Neuronal stem cell (in vitro differentiated cells): ENCODE measurements at regions not wholly inside any gene's neighbourhood (a gene's known extent, or its start where the extent isn't known, plus 50 kb on each side); places are given as distances from the start of the nearest gene placed in this dataset.

Experiments
- DNase-seq: peaks from one replicate; pipeline ENCODE4 v3.0.0-alpha.2; 2013; ENCODE audit warnings: low spot score
- H2AFZ ChIP-seq: one replicate; pipeline ENCODE4 v1.6.1; 2013; ENCODE audit warnings: mild to moderate bottlenecking, low read length, inconsistent platforms
- H2AK5ac ChIP-seq: 2 replicates; pipeline ENCODE4 v1.6.1; 2013; ENCODE audit warnings: low read depth, mild to moderate bottlenecking, inconsistent platforms, low read length, moderate library complexity, mixed read lengths
- H2BK120ac ChIP-seq: 2 replicates; pipeline ENCODE4 v1.6.1; 2013; ENCODE audit warnings: low read depth, mild to moderate bottlenecking, inconsistent platforms, low read length, moderate library complexity, mixed read lengths
- H2BK12ac ChIP-seq: one replicate; pipeline ENCODE4 v1.6.1; 2013; ENCODE audit warnings: low read length, inconsistent platforms
- H2BK15ac ChIP-seq: 2 replicates; pipeline ENCODE4 v1.6.1; 2013; ENCODE audit warnings: mild to moderate bottlenecking, low read length, inconsistent platforms, mixed read lengths
- H2BK5ac ChIP-seq: one replicate; pipeline ENCODE4 v1.6.1; 2013; ENCODE audit warnings: inconsistent platforms, mild to moderate bottlenecking, low read length, moderate library complexity
- H3K14ac ChIP-seq: one replicate; pipeline ENCODE4 v1.6.1; 2013; ENCODE audit warnings: low read length, inconsistent platforms
- H3K18ac ChIP-seq: 2 replicates; pipeline ENCODE4 v1.6.1; 2013; ENCODE audit warnings: low read length, inconsistent platforms
- H3K23ac ChIP-seq: 2 replicates; pipeline ENCODE4 v1.6.1; 2013; ENCODE audit warnings: low read depth, mild to moderate bottlenecking, mixed read lengths, low read length, inconsistent platforms; ENCODE audit not compliant: poor library complexity
- H3K27ac ChIP-seq: replicated peaks from 3 replicates; pipeline ENCODE4 v1.5.1; 2013; ENCODE audit warnings: low read length, inconsistent platforms
- H3K27me3 ChIP-seq, 3 experiments: 2 replicates each; pipeline ENCODE4 v1.6.1; 2013; ENCODE audit warnings: low read length in 3 of 3, mild to moderate bottlenecking in 2 of 3, inconsistent platforms in 1 of 3, low read depth in 1 of 3, mixed read lengths in 1 of 3, moderate library complexity in 1 of 3; ENCODE audit not compliant: control insufficient read depth in 3 of 3, insufficient read depth in 3 of 3
- H3K36me3 ChIP-seq, 2 donors: replicated peaks in 1 of 2; 2 replicates each; pipeline ENCODE4 v1.6.1; 2013; ENCODE audit warnings: low read length in 2 of 2; ENCODE audit not compliant: control insufficient read depth in 2 of 2, insufficient read depth in 2 of 2
- H3K4ac ChIP-seq: 2 replicates; pipeline ENCODE4 v1.6.1; 2013; ENCODE audit warnings: inconsistent platforms, mild to moderate bottlenecking, low read length, moderate library complexity
- H3K4me1 ChIP-seq, 2 donors: 1 replicate in 1 of 2; 2 replicates in 1 of 2; pipeline ENCODE4 v1.6.1; 2013; ENCODE audit warnings: low read length in 2 of 2, low read depth in 1 of 2; ENCODE audit not compliant: control insufficient read depth in 2 of 2, insufficient read depth in 1 of 2
- H3K4me2 ChIP-seq: one replicate; pipeline ENCODE4 v1.6.1; 2013; ENCODE audit warnings: mild to moderate bottlenecking, low read length, inconsistent platforms; ENCODE audit not compliant: insufficient read depth, poor library complexity, severe bottlenecking
- H3K4me3 ChIP-seq, 2 donors: 2 replicates each; pipeline ENCODE4 v1.5.1; 2013; ENCODE audit warnings: low read length in 2 of 2, mild to moderate bottlenecking in 2 of 2, inconsistent platforms in 1 of 2, moderate library complexity in 1 of 2
- H3K79me1 ChIP-seq: one replicate; pipeline ENCODE4 v1.6.1; 2013; ENCODE audit warnings: low read depth, mild to moderate bottlenecking, inconsistent platforms, low read length, moderate library complexity
- H3K9ac ChIP-seq: one replicate; pipeline ENCODE4 v1.6.1; 2013; ENCODE audit warnings: mild to moderate bottlenecking, low read depth, low read length, inconsistent platforms; ENCODE audit not compliant: poor library complexity
- H3K9me3 ChIP-seq, 2 donors: replicated peaks in 1 of 2; 2 replicates each; pipeline versions ENCODE3 to v1.6.1; 2013; ENCODE audit warnings: low read length in 2 of 2, mild to moderate bottlenecking in 2 of 2, inconsistent platforms in 1 of 2, low read depth in 1 of 2, mixed read lengths in 1 of 2, moderate library complexity in 1 of 2; ENCODE audit not compliant: control insufficient read depth in 2 of 2, insufficient read depth in 1 of 2
- H4K8ac ChIP-seq: one replicate; pipeline ENCODE4 v1.6.1; 2013; ENCODE audit warnings: low read depth, mild to moderate bottlenecking, inconsistent platforms, low read length, moderate library complexity
- H4K91ac ChIP-seq: one replicate; pipeline ENCODE4 v1.6.1; 2013; ENCODE audit warnings: low read length, low read depth, mild to moderate bottlenecking, inconsistent platforms; ENCODE audit not compliant: poor library complexity
- WGBS, 2 donors: extraction: QIAGEN DNeasy Blood & Tissue Kit; methylation state at CpG; one replicate each; pipeline ENCODE4 v1.1.7; 2013; ENCODE audit warnings: missing lambda C conversion rate in 2 of 2, mixed read lengths in 1 of 2; ENCODE audit not compliant: insufficient read length in 2 of 2, insufficient replicate concordance in 1 of 2; ENCODE audit errors: extremely low coverage in 2 of 2; 5-methylcytosine and 5-hydroxymethylcytosine counted together

- no peak overlapping the region for H3K9ac ChIP-seq
Observed at GRCh38 chr4:187632260-187632995, 363.1 kb upstream of the ZFP42 start.

GRCh38 chr4:187633245-187633644 lies 362.3 kb upstream of the ZFP42 start:
- Histone ChIP-seq H2BK120ac (no peak overlapping the region), H2AFZ (no peak overlapping the region), H3K27ac (no peak overlapping the region), H3K79me1 (no peaks in the 10 kb centered on the region), H3K36me3 (no peaks in the 10 kb centered on the region), H2BK5ac (no peak overlapping the region), H2BK15ac (no peak overlapping the region), H4K91ac (no peak overlapping the region), H3K9me3 (peaks cover 0 to 2% of the 10 kb centered on the region in 2 donors), H3K14ac (no peak overlapping the region), H3K23ac (no peak overlapping the region), H3K9ac (no peak overlapping the region), H3K4me1 (no peaks in the 10 kb centered on the region), H3K4me3 (no peak overlapping the region), H2BK12ac (no peak overlapping the region), H4K8ac (no peak overlapping the region), H3K18ac (no peak overlapping the region), H3K4me2 (no peak overlapping the region), H2AK5ac (no peak overlapping the region), H3K27me3 (no peaks in the 10 kb centered on the region), H3K4ac (no peak overlapping the region)
- DNase-seq = no peak
- no CpG with 5 or more reads among the region's 2 CpGs for WGBS, 2 donors

More at GRCh38 chr4:187632260-187632995, 363.1 kb upstream of the ZFP42 start:
- H2BK120ac ChIP-seq = no peak overlapping the region
- no peak overlapping the region for H2BK15ac ChIP-seq
- no peak overlapping the region for H3K4me3 ChIP-seq
- no peaks in the 10 kb centered on the region for H3K36me3 ChIP-seq
- H3K27me3 ChIP-seq = no peaks in the 10 kb centered on the region
- no peak overlapping the region for H3K14ac ChIP-seq
- no peak for DNase-seq
- H2BK12ac ChIP-seq = no peak overlapping the region
- no peak overlapping the region for H3K4ac ChIP-seq
- H4K91ac ChIP-seq = no peak overlapping the region
- no peaks in the 10 kb centered on the region for H3K4me1 ChIP-seq
- H3K23ac ChIP-seq = no peak overlapping the region
- H3K27ac ChIP-seq = no peak overlapping the region
- no peak overlapping the region for H3K18ac ChIP-seq
- H2AFZ ChIP-seq = no peak overlapping the region
- H3K4me2 ChIP-seq = no peak overlapping the region
- H2AK5ac ChIP-seq = no peak overlapping the region
- WGBS, 2 donors = no CpG with 5 or more reads among the region's 8 CpGs
- H3K79me1 ChIP-seq = no peaks in the 10 kb centered on the region
- peaks cover 0 to 2% of the 10 kb centered on the region in 2 donors for H3K9me3 ChIP-seq
- H4K8ac ChIP-seq = no peak overlapping the region
- H2BK5ac ChIP-seq = no peak overlapping the region

- Histone ChIP-seq H3K23ac (no peak overlapping the region), H3K9me3 (no peaks in the 10 kb centered on the region), H3K79me1 (no peaks in the 10 kb centered on the region), H3K14ac (no peak overlapping the region), H3K4ac (no peak overlapping the region), H4K91ac (no peak overlapping the region), H2BK12ac (no peak overlapping the region), H2AK5ac (no peak overlapping the region), H4K8ac (no peak overlapping the region), H3K27me3 (no peaks in the 10 kb centered on the region), H3K18ac (no peak overlapping the region), H2BK15ac (no peak overlapping the region), H3K4me1 (no peaks in the 10 kb centered on the region), H2BK5ac (no peak overlapping the region), H2AFZ (no peak overlapping the region), H2BK120ac (no peak overlapping the region), H3K9ac (no peak overlapping the region), H3K4me3 (no peak overlapping the region), H3K36me3 (no peaks in the 10 kb centered on the region), H3K4me2 (no peak overlapping the region), H3K27ac (no peak overlapping the region)
- DNase-seq = no peak
Observed at GRCh38 chr4:187656959-187657358, 338.6 kb upstream of the ZFP42 start.

- Histone ChIP-seq H3K4me3 (no peak overlapping the region), H2BK120ac (no peak overlapping the region), H3K4me2 (no peak overlapping the region), H3K14ac (no peak overlapping the region), H3K4me1 (peaks cover 0 to 1% of the 10 kb centered on the region in 2 donors), H3K4ac (no peak overlapping the region), H2BK12ac (no peak overlapping the region), H3K27me3 (no peaks in the 10 kb centered on the region), H3K27ac (no peak overlapping the region), H2BK5ac (no peak overlapping the region), H3K36me3 (no peaks in the 10 kb centered on the region), H2BK15ac (no peak overlapping the region), H2AK5ac (no peak overlapping the region), H3K23ac (no peak overlapping the region), H3K9ac (no peak overlapping the region), H3K9me3 (no peaks in the 10 kb centered on the region), H3K79me1 (no peaks in the 10 kb centered on the region), H4K91ac (no peak overlapping the region), H4K8ac (no peak overlapping the region), H3K18ac (no peak overlapping the region), H2AFZ (no peak overlapping the region)
- WGBS, 2 donors = no CpG with 5 or more reads among the region's 4 CpGs
- no peak for DNase-seq
Observed at GRCh38 chr4:187663076-187663475, 332.5 kb upstream of the ZFP42 start.
